GM19468 (cell line): ENCODE measurements at regions not wholly inside any gene's neighbourhood (a gene's known extent, or its start where the extent isn't known, plus 50 kb on each side); places are given as distances from the start of the nearest gene placed in this dataset.
"Not testable (repeated sequence)": the region's sequence is repeated elsewhere in the genome, so short reads cannot be mapped to it uniquely, and the experiment has no call there.

ENCODE experiments used
- ATAC-seq: cut with Tn5 transposase; IDR thresholded peaks from one replicate; pipeline ENCODE4 v1.9.1; 2021; ENCODE audit warnings: mild to moderate bottlenecking, moderate library complexity, moderate number of reproducible peaks; ENCODE audit not compliant: unreplicated experiment; ENCODE audit errors: extremely low read depth

DNA sequence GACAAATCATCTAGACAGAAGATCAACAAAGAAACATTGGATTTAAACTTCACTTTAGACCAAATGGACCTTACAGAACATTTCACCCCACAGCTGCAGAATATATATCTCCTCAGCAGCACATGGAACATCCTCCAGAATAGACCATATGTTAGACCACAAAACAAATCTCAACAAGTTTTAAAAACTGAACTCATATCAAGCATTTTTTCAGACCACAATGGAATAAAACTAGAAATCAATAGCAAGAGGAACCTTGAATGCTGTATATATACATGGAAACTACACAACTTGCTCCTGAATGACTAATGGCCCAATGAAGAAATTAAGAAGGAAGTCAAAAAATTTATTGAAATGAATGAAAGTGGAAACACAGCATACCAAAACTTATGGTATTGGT, 157.7 kb downstream of the MTERF1 start:
- ATAC-seq, result no peak

DNA sequence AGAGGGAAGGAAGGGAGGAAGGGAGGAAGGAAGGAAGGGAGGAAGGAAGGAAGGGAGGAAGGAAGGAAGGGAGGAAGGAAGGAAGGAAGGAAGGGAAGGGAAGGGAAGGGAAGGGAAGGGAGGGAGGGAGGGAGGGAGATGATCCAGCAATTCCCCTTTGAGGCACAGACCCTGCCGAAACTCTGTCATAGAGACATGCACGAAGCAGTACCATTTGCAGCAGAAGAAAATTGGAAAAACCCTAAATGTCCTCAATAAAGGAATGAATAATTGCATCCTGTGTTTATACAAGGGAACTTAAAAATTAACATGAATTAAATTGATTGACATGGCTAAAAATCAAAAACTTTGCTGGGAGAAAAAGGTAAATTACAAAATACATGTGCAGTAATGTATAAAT, 151.5 kb downstream of the MTERF1 start:
- ATAC-seq, result not testable (repeated sequence)

DNA sequence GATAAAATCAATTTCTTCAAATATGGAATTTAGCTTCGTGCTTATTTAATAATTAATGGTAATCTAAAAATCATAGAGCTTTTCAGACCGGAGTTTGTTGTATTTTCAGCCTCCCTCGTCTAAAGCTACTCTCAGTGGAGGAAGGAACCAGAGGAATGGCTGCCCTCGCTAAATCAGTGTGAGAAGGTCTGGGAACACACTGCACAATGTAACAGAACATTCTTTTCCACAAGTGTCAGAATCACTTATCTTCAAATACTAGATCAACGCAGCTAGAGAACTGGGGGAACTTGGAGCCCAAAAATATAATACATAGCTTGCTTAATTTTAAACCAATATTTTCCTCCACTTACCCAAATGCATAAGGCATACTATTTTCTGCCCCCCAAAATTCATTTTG, 148.5 kb downstream of the MTERF1 start:
- no peak for ATAC-seq

DNA sequence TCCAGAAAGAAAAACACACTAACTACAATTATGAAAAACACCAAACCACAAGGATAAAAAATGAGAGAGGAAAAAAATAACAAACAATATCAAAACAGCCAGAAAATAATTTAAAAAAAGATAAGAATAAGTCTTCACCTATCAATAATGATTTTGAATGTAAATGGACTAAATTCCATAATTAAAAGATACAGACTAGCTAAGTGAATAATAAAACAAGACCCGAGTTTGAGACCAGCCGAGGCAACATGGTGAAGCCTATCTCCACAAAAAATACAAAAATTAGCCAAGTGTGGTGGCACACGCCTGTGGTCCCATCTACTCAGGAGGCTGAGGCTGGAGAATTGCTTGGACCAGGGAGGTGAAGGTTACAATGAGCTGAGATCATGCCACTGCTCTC, 131.1 kb downstream of the MTERF1 start:
- no peak for ATAC-seq

DNA sequence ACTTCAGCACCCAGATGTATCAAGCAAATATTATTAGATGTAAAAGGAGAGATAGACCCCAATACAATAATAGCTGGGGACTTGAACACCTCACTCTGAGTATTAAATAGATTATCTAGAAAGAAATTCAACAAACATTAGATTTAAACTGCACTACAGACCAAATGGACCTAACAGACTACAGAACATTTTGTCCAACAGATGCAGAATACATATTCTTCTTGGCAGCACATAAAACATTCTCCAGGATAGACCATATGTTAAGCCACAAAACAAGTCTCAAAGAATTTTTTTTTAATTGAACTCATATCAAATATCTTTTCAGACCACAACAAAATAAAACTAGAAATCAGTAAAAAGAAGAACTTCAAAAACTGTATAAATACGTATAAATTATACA, 130.4 kb downstream of the MTERF1 start:
- no peak for ATAC-seq

DNA sequence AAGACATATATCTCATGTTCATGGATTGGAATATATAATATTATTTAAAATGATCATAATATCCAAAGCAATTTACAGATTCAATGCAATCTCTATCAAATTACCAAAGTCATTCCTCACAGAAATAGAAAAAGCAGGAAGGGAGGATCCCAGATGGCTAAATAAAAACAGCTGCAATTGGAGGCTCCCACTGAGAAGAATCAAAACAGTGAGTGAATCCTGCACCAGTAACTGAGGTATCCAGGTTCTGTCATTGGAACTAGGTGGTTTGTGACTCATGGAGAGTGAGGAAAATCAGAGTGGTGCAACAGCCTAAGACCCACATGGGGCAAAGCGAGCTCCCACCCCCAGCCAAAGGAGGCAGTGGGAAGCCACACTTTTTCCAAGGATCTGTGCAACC, 128.4 kb downstream of the MTERF1 start:
- ATAC-seq, result no peak

DNA sequence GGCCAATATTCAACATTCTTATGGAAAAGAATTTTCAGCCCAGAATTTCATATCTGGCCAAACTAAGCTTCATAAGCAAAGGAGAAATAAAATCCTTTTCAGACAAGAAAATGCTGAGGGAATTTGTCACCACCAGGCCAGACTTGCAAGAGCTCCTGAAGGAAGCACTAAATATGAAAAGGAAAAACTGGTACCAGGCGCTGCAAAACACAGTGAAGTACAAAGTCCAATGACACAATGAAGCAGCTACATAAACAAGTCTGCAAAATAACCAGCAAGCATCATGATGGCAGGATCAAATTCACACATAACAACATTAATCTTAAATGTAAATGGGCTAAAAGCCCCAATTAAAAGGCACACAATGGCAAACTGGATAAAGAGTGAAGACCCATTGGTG, 126.2 kb downstream of the MTERF1 start:
- not testable (repeated sequence) for ATAC-seq

DNA sequence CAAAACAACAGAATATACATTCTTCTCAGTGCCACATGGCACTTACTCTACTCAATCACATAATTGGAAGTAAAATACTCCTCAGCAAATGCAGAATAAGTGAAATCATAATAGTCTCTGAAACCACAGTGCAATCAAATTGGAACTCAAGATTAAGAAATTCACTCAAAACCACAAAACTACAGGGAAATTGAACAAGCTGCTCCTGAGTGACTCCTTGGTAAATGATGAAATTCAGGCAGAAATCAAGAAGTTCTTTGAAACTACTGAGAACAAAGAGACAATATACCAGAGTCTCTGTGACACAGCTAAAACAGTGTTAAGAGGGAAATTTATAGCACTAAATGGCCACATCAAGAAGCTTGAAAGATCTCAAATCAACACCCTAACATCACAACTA, 125.4 kb downstream of the MTERF1 start:
- ATAC-seq, result not testable (repeated sequence)

DNA sequence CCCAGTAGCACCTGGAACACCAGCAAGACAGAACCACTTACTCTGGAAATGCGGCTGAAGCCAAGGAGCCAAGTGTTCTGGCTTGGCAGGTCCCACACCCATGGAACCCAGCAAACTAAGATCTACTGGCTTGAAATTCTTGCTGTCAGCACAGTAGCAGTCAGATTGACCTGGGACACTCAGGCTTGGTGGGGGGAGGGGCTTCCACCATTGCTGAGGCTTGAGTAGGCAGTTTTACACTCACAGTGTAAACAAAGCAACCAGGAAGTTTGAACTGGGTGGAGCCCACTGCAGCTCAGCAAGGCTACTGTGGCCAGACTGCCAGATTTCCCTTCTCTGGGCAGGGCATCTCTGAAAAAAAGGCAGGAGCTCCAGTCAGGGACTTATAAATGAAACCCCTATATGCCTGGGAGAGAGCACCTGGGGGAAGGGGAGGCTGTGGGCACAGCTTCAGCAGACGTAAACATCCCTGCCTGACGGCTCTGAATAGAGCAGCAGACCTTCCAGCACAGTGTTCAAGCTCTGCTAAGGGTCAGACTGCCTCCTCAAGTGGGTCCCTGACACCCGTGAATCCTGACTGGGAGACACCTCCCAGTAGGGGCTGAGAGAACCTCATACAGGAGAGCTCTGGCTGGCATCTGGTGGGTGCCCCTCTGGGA, 121.2 kb downstream of the MTERF1 start:
- ATAC-seq, result no peak

DNA sequence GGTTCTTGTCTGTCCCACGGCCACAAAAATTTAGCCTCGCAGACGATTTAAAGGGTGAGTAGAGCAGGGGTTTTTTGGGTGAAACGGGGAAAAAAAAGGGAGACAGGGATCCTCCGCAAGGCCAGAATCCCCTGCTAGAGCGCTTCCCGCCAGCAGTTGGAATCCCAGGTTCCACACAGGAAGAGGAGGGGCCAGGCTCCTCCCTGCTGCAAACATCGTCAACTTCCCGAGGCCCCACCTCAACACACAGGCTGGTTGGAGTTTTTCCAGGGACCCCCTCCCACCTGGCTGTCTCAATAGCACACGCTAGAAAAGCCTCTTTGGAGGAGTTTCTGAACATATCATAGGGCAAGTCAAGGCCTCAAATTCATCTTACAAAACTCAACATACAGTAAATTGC, 112.7 kb downstream of the MTERF1 start:
- no peak for ATAC-seq

DNA sequence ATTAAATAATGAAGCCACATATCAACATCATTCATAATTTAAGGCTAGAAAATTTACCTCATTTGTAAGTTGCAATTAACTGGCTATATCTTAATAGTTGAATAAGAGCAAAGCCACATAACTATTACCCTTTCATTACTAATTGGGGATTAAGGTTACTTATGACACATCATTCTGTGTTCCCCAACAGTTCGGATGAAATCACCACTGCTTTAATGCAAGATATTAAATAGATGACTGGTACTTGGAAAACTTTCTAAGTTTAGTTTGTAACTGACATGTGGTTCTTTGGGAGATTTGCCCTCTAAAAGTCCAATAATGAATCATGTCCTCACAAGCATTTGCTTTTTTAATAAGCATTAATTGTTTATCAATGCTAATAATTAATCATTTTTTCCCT, 109.1 kb downstream of the MTERF1 start:
- no peak for ATAC-seq

DNA sequence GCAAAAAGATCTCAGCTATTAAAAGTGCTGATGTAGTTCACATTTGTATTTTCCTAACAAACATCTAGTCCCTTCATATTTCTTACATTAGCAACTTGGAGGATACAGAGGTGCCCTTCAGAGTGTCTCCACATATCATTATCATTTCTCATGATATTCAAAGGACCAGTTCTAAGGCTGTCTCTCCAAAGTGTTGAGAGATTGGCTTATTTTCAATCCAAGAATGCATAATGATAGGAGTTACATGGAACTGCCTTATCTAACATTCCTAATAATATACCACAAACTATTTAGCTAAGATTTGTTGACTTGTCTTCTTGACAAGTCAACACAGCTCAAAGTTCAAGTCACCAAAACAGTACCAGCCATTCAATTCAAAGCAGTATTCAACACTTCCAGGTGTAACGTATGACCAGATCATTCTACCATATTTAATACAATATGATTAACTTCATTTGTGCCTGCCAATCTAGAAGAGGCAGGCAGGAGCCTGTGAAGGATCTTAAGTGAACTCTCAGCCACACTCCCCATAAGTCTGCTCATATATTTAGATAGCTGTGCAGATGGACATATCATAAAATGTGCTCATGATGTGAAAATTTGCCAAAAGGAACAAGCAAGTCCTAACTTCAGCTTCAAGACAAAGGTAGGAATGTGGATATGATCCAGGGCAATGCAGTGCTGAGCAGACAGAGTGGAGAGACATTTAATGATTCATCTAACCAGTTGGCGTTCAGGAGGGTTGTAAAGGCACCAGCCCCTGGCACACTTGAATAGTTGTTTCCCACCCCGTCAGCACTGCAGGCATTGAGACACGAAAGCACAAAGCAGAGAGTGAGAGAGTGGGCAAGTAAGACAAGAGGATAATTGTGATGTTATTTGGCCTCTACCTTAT, 108.3 kb downstream of the MTERF1 start:
- no peak for ATAC-seq

DNA sequence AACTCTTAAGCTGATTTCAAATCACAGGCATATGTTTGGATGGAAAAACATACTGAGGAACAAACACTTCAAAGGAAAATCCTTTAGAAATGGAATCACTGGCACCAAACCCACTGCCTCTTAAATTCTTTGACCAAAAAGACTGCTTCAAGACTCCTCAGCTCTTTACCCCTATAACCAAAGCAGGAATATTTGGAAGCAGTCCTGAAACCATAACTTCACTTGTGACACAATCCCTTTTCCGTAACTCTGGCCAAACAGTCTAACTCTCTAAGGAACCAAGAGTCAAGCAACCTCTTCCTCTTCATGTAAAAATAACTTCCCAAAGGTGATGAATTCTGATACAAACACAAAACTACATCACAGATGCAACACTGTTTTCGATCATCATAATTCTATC, 104.3 kb downstream of the MTERF1 start:
- ATAC-seq, result no peak

DNA sequence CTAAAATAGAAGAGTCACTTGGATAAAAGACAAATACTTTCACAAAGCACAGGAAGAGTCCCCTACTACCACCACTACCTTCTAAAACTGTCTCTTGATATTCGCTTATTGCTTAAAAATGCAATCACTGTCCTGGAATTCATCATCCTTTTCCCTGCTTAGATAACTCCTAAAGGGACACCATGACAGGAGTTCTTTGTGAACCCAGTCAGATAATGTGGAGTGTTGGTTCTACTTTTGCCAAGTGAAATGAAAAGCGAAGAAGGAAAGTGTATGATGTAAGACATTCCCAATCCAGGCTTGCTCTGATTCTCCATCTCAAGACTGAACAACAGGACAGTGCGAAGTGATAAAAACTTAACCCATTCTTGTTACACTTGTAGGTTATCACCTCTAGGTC, 103.0 kb downstream of the MTERF1 start:
- no peak for ATAC-seq

DNA sequence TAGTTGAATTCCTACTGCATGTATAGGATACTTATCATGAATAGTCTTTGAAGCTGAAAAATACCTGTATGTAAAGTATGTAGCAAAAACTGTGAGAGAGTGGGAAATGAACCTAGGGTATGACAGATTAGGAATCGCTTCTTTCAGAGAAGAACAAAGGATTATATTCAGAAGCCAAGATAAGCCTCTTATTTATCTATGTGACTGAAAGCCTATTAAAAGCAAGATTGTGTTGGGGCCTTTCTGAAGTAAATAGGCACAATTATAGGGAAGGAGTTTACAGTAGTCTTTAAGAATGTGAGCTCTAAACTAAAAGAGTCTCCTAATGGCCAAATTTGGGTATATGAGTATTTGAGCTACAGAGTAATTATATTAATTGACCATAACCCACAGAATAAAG, 102.1 kb downstream of the MTERF1 start:
- no peak for ATAC-seq

DNA sequence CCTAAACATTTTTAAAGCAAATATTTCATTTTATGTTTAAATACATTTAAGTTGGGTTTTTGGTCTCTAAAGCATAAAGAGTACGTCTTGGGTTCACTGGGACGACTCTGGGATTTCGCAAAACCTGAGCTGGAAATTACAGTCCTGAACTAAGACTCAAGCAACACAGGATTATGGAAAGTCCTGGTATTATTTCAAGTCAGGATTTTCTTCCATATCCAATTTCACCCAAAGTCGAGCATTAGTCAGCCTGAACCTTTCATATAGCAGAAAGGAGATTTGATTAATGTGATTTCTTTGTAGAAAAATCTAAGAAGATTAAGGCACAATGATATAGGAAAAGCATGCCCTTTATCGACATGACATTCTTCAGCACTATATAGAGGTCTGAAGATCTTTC, 100.0 kb downstream of the MTERF1 start:
- no peak for ATAC-seq

DNA sequence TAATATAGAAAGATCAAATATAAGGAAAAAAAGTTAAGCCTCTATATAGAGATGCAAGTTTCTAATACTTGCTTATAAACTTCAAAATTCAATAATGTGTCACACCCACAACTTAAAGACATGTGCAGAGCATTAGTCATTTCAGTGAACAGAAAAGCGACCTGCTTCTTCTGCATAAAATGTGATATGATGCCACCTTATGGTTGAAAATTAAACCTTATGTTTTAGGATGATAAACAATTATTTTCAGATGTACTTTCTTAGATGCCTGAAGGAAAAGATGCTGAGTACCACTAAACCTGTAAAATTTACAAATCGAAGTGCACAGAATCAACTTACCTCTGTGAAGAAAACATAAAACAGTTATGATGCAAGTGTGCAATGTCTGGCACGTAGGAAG, 96.0 kb downstream of the MTERF1 start:
- ATAC-seq, result no peak

DNA sequence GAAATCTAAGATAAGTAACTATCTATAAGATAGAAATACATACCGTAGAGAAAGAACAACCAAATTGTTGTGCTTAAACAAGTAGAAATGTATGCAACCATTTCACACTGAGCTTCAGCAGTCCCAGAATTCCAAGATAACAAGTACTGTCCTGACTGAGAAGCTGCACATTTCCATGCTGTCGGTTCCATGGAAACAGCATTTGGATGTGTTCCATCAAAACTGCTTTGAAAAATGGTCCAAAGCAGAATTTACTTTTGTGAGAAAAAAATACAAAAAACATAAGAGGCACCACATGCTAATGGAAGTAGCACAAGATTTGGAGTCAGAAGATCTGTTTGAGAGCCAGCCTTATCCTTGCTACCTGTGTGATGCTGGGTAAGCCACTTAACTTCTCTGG, 92.6 kb downstream of the MTERF1 start:
- ATAC-seq, result no peak

DNA sequence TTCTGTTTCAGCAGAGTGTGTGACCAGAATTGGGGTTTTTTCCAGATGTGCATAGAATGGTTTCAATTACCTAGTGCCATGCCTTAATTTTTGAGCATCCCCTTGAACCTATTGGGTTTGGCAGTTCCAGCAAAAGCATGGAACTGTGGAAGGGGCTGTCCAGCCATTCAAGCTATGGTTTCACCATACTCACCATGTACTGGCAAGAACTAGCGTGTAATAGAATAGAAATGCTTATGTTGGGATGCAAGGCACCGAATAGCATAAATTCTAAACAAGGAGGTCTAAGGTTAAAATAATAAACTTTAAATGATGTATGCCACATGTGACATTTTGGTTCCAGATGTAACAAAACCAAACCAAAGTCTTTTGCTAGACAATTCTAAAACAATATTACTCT, 91.4 kb downstream of the MTERF1 start:
- ATAC-seq, result no peak

DNA sequence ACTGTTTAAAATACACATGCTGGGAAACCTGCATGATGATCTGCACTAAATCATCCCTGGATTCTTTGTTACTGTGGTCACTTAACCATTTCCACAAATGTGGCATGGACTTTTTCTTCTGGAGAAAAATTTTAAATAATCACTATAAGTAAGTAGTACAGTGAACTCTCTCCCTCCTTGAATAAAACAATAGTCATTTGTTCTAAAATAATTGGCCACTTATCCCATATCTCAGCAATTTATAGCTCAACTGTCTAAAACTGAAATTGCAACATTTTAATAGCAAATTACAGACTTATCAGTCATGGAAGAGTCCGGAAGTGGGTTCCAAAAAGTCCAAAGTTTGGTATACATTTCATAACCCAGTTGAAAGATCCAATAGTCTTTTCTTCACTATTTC, 90.9 kb downstream of the MTERF1 start:
- no peak for ATAC-seq

DNA sequence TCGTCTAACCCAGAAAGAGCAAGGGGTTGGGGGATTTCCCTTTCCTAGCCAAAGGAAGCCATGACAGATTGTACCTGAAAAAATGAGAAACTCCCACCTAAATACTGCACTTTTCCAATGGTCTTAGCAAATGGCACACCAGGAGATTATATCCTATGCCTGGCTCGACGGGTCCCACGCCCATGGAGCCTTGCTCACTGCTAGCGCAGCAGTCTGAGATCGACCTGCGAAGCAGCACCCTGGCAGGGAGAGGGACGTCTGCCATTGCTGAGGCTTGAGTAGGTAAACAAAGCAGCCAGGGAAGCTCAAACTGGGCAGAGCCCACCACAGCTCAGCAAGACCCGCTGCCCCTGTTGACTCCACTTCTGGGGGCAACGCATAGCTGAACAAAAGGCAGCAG, 89.9 kb downstream of the MTERF1 start:
- ATAC-seq, result not testable (repeated sequence)

DNA sequence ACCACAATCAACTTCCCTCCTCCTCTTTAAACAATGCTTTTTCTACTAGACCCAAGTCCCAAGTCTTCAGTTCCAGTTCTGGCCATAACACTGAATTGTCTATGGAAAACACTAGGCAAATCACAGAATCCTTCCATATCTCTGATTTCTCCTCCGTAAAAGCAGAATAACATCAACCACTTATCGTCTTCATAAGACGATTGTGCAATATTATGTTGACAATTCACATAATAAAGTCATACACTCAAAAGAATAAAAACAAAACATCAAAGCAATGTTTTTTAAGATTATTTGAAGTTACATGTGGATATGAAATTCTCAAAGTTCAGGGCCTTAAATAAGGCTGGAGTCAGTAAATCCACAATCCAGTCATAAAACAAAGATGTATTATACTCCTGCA, 84.4 kb downstream of the MTERF1 start:
- no peak for ATAC-seq
